ENCODE measurements at regions not wholly inside any gene's neighbourhood (a gene's known extent, or its start where the extent isn't known, plus 50 kb on each side); places are given as distances from the start of the nearest gene placed in this dataset.

DNA sequence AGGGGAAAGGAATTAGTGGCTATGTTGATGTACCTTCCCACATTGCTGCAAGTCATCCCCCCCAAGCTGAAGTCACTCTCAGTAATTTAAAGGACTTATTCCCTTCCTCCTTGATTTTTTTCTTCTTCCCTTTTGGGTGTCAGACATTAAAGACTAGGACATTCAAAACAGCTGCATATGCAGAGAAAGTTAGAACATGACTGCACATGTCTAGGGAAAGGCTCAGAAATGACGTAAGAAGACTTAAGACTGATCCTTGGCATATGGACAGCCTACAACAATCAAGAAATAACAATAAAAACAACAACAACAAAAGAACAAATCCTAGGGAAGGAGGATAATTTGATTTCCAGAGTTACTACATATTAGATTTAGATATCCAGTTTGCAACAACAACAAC lies 997.5 kb downstream of the TLE4 start:
- no peak for DNase-seq

DNA sequence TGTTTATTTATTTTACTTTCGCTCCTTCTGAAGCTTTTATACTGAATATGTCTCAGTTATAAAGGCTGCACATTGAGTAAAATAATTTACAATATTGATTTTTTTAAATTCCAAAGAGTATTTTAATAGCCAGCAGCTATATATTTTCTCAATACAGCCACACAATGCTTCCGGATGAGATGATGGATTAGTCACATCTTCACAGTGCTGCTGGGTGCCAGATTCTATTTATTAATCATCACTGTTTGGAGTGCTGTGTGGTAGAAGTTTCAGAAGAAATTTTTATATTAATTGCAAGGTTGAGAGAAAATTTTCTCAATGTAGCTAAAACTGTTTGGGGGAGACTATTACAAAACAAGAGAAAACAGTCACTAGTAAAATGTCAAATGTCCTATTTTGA lies 989.8 kb downstream of the TLE4 start:
- DNase-seq = no peak

DNA sequence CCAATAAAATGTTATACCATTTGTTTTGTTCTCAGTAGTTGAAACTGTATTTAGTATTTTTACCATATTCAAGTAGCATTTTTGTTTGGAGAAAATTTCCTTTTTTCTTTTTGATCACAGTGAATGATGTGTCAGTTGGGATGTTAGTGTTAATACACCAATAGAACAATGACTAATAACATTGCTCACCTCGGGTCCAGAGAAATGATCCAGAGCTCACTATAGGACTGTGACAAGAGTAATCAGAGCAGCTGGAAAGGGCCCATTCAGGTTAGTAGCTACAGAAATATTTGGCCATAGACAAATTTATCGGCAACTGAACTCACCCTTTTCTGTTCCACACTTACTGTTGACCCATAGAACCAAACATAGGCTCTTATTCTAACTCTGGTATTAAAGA lies 989.2 kb downstream of the TLE4 start:
- DNase-seq = no peak

DNA sequence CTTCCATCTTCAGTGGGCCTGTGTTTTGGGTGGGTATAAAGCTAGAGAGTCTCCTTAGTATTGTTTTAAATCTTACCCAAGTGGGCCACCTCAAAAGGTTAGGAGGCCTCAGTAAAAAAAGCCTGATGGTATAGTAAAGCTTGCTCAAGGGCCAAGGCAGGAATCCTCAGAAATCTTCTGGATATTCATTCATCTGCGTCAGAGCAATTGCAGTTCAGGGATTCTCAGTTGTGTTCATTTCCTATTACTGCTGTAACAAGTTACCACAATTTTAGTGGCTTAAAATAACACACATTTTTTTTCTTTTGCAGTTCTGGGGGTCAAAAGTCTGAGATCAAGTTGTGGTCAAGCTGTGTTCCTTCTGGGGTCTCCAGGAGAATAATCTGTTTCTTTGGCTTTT lies 985.5 kb downstream of the TLE4 start:
- no peak for DNase-seq

DNA sequence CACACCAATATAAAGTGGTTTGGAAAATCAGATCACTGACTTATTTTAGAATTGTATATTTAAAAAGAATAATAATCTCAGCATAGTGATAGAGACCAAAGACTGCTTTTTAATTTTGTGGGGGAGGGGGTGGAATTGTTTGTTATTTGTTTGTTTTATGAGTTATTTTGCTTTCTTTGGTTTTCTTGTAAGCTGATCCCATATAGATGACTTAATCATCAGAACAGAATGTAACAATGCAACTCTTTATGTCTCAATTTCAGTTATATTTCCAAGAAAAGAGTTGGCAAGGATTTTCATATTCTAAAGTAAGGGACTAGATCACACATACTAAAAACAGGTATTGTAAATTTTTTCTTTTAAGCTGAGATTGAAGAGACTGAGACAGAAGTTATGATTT lies 984.9 kb downstream of the TLE4 start:
- no peak for DNase-seq

DNA sequence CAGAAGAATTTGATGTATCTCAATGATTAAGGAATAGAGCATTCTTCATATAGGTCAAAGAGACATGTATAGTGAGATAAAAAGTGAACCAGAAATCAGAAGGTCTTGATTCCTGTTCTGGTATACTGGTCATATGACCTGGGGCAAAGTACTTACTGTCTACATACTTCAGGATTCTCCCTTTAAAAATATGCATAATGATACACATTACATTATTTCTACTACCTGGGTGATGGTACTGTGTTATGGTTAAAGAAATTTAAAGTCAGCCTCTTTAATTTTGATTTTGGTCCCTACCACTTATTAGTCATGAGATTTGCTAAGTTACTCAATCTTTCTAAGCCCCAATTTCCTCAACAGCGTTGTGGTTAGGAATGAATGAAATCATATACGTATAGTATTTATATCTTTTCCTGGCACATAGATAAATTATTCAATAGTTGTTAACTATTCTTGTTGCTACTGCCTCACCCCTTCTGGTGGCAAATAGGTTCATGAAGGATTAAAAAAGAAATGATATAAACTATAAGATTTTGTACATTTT lies 984.1 kb downstream of the TLE4 start:
- no peak for DNase-seq

DNA sequence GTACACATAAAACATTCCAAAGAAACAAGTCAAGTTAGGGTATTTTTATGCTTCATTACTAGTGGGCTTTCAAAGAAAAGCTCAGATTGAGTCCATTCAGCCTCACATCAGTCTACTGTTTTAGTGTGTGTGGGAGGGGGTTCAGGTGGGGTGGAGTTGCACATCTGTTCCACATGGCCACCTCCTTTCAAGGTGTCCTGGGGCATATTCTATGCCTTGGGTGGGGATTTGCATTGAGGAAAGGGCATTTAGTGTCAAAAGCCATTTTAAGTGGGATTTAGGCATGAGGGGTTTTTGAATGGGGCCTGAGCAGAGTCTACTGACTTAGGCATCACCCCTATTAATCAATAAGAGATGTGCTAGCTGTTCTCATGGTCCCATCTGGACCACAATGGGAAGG lies 983.1 kb downstream of the TLE4 start:
- DNase-seq = no peak

DNA sequence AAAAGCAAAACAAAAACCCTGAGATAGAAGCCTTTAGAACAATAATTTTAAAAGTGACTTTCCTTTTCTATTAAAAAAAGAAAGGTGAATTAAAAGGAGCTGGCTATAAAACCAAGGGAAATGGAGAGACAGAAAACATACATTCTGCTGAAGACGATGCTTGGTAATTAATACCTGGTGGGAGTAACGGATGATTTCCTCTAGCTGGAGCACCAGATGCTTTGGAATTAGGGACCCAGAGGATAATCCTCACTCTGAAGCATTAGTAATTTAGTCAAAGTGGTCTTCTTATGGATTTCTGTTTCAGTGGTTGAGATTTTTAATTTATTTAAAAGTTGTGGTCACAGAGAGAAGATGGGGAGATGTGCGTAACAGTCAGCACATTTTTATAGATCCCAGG lies 982.5 kb downstream of the TLE4 start:
- peak; percentile 49 for DNase-seq

DNA sequence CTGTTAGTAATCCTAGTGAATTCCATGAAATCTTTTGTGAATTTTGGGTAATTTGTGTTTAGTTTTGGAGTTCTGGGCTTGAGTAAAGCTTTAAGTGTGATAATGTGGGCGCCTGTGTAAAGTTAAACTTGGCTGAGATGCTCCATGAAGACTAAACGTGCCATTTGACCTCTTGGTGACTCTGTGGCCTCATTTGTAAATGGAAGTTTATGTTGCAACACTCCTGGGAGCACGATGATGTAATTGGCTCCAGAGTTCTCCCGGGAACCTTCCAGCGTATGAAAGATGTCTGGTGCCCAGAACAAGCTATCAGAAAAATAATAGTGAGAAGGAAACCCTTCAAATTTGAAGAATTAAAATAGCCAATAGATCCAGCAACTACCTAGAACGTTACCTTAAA lies 981.2 kb downstream of the TLE4 start:
- no peak for DNase-seq

DNA sequence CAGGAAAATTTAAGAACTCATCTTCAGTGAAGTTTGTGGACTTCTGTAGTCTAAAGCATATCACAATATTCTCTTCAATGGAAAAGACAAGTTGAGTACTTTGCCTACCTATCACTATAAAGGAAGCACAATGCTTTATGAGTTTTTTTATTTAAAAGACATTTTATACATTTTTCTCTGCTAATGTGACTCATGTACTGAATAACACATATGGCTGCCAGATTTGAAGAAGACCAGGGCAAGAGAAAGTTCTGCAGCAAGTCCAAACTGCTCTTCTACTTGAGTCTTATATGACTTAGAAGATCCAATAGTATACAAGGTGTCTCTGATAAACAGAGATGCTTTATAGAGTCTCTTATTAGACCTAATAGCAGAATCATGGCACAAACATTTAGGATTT lies 978.4 kb downstream of the TLE4 start:
- no peak for DNase-seq

DNA sequence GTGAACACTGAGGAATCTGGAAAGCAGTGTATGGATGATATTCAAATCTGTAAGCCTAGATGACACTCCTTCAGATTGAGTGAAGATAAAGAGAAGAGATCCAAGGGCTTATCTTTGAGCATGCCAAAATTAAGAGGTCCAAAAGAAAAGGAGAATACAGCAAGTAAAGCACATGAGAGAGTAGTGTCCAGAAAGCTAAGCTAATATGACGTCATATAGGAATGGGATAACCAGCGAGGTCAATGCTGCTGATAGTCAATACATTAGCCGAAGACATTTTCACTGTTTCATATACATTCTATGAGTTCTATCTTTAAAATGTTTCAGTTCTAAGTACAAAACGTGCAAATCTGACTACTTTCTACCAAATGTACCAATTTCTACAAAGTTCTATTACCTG lies 975.8 kb downstream of the TLE4 start:
- no peak for DNase-seq

DNA sequence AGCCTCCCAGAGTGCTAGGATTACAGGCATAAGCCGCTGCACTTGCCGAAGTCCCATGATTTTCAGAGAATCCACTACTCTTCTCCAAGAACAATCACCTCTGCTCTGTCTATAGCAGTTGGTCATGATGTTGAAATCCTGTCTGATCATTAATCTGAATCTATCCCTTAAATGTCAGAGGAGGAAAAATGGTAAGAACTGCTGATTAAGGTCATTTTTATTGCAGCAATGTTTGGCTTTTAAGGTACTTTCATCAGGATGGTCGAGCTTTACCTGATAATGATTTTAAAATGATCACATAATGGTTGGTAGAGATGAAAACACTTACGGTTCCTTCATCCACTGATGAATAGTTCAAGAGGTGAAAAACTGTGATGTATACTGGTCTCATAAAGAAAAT lies 968.6 kb downstream of the TLE4 start:
- DNase-seq = no peak

DNA sequence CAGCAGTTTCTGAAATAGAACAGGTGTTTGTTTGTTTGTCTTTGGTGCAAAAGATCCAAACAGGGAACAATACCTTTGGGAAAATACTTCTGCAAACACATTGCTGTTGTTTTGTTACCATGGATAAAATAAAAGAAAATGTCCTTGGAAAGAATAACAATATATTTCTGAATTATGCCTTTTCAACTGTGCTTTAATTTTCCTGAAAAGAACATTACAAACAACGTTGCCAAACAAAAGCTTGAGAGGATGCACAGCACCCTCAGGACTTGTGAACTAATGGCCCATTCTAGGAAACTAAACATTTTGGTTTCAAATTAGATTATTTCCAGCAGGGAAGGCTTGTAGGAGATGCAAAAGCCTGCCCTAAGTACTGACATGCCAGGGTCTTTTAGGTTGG lies 967.2 kb downstream of the TLE4 start:
- DNase-seq = no peak

DNA sequence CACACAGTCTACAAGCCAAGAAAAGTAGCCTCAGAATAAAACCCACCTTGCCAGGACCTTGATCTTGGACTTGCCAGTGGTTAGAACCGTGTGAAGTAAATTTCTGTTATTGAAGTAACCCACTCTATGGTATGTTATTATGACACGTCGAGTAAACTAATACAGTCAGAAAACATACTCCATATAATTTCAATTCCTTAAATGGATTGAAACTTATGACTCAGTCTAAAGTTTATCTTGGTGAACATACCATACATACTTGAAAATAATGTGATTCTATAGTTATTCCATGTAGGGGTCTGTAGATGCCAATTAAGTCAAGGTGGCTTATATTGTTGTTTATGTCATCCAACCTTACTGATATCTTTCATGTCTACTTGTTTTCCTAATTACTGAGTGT lies 950.7 kb downstream of the TLE4 start:
- no peak for DNase-seq

DNA sequence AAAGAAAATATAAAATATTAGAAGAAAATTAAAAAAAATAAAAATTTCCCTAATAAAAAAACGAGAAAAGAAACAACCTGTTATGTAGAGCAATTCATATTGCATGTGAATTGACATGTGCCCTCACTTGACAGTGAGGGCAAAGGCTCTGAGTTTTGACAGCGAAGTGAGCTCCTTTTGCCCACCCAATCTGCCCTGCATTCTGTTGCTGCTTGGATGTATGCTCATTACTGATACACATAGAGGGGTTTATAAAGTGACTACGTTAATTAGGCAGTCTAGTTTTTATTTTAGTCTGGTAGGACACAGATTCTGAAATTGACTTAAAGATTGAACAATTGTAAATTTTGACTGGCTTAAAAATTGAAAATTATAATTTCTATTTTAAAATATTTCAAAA lies 949.4 kb downstream of the TLE4 start:
- DNase-seq = no peak

DNA sequence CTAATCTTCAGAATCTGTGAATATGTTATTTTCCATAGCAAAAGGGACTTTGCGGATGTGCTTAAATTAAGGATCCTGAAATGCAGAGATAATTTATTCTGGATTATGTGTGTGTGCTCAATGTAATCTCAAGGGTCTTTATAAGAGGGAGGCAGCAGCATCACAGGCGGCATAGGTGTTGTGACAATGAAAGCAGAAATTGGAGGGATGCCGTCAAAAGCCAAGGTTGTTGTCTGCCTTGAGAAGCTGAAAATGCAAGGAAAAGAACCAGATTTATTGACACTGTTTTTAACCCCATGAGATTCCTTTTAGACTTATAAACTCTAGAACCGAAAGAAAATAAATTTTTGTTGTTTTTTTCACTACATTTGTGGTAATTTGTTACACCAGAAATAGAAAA lies 948.5 kb downstream of the TLE4 start:
- no peak for DNase-seq

DNA sequence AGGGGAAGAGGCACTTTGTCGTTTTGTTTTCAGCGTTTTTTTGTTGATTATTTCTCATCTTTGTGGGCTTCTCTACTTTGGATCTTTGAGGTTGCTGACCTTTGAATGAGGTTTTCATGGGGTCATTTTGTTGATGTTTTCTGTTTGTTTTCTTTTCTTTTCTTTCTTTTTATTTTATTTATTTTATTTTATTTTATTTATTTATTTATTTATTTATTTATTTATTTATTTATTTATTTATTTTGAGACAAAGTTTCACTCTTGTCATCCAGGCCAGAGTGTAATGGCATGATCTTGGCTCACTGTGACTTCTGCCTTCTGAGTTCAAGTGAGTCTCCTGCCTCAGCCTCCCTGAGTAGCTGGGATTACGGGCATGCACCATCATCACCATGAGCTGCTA lies 946.7 kb downstream of the TLE4 start:
- no peak for DNase-seq

DNA sequence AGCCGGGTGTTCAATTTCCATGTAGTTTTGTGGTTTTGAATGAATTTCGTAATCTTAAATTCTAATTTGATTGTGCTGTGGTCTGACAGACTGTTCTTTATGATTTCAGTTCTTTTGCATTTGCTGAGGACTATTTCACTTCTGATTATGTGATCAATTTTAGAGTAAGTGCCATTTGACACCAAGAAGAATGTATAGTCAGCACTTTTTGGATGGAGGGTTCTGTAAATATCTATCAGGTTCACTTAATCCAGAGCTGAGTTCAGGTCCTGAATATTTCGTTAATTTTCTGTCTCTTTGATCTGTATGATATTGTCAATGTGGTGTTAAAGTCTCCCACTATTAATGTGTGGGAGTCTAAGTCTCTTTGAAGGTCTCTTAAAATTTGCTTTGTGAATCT lies 944.9 kb downstream of the TLE4 start:
- no peak for DNase-seq

DNA sequence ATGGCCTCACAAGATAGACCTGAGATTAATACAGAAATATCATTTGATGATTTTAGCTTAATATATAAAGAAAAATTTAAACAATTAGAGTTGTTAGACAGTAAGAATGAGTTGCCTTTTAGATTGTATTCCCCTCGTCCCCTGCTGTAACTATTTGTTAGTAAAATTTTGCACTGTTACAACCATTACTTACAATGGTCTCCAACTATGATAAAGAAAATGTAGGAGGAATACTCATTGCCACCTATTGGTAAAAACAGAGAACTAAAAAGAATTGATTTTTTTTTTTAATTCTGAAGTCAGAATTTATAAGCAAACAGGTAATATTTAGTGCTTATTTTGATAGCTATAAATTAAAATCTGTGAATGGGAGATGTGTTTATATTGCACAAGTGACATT lies 937.6 kb downstream of the TLE4 start:
- no peak for DNase-seq

DNA sequence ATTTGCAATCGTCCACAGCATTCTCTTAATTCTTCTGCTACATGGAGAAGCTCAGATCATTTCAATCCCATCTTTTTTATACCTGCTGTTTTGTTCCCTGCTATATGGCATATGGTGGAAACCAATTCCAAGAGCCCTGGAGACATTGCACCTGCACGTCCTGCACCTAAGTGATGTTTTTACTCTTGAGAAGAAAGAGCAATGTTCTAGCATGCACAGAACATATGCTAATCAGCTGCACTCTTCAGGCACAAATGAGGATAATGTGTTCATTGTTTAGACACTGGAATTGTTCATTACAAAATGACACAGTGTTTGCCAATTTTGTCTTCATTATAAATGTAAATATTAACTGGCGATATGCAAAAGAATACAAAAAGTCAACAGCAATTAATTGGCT lies 935.8 kb downstream of the TLE4 start:
- DNase-seq = no peak

DNA sequence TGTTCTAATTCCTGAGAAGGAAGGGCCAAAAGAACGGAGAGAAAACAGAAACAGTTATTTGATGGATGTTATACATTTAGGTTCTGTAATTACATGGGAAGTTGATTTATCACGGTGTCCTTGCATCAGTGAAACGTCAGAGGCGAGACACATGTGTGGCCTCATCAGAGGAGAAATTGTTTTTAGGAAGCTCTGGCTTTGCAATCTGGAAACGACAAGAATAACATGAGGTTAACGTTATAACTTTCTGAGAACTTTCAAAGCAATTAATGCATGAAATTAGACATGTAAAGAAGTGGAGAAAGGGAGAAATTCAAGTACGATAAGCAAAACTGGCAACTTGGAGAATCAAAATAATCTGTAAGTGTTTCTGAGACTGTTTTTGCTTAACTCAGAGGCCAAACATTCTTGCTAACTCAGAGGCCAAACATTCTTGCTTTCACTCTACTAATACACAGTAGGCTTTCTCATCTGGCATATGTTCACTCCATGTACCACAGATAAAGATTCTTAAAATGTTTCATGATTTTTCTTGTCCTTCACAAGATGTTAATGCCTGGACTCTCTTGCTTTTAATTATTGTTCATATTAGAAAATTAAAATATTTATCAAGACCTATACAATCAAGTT lies 933.0 kb downstream of the TLE4 start:
- no peak for DNase-seq

DNA sequence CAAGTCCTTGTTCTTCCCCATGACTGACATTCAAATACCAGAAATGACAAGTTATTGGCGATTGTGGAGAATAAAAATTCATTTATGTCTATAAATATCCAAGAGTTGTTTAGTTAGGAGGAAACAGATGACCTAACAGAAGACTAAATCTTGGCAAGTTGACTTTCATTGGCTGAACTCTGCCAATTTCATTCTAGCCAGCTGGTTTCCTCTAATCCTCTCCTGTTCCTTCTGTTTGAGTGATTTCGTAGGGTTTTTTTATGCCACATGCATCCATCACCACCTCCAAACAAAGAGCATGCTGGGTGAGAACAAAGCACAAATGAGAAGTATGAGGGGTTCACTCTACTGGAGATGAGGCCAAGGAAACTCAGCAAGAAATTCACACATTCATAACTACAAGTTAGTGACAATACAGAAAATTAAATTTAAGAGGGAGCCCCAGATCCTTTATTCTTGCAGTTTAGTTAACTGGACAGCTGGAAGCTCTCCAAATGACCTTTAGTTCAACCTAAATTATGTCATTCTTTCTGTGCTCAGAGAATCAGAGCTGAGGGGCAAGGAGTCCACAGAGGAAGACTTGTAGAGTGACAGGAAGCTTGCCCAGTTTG lies 932.0 kb downstream of the TLE4 start:
- DNase-seq = peak; percentile 49

DNA sequence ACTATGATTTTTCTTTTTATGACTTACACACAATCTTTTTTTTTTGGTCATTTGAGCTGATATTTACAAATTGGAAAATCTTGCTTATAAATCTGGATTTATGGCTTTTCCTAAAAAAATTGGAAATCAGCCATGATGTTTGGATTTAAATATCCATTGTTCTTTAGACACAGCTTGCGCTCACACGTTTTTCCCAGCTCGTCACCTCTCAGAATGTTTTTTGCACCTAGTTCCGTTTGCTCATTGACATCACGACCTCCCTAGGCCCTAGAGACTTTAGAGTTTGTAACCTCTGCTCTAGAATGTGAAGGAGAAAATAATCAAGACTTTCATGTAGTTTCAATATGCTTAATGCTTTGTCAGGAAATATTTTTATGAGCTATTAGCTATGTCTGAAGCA lies 930.5 kb downstream of the TLE4 start:
- no peak for DNase-seq

DNA sequence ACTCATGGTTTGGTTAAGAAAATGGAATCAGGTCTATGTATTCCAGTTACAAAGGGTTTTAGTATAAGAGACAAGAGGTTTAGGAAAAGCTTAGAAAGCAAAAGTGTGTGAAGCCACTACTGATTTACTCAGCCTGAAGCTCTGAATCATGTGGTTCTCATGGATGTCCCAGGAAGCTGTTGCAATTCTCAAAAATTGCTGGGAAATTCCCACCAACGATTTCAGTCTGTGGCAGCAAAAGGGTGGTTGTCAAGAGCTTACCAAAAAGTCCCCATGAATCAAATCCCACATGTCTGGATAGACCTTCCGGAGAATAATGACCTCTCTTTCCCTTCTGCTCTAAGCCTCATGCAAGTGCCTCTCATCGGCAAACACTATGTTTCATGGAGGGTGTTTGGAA lies 929.9 kb downstream of the TLE4 start:
- DNase-seq = no peak

DNA sequence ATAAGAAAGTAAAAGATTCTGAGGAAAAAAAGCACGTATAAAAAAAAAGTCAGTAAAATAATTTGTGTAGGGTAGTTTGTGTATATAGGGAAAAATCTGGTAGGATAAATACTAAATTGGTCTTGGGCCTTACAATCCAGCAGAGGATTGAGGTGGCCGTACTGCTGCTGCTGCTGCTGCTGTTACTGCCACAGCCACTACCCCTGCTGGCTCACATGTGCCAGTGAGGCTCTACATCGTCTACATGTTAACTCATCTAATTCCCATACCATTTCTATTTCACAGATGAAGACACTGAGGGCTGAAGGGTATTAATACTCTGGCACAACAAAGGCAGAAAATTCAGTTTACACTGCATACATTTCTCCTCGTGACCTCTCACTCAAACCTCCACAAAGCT lies 928.5 kb downstream of the TLE4 start:
- DNase-seq = no peak
